Femur (tissue), 1 donor: ENCODE measurements at regions not wholly inside any gene's neighbourhood (a gene's known extent, or its start where the extent isn't known, plus 50 kb on each side); places are given as distances from the start of the nearest gene placed in this dataset.

Experiments used
- DNase-seq: peaks from one replicate; pipeline ENCODE4 v3.0.0-alpha.2; 2017

- no peak for DNase-seq
Measured at GRCh38 chr14:51307551-51307950, 67.5 kb downstream of the TMX1 start.

- DNase-seq = no peak
Measured at GRCh38 chr14:51308866-51309265, 68.8 kb downstream of the TMX1 start.

GRCh38 chr14:51310505-51310944 lies 70.5 kb downstream of the TMX1 start:
- peak; percentile 85 for DNase-seq

GRCh38 chr14:51314321-51315015 lies 74.4 kb downstream of the TMX1 start:
- no peak for DNase-seq

- no peak for DNase-seq
Measured at GRCh38 chr14:51317373-51317772, 77.3 kb downstream of the TMX1 start.

- no peak for DNase-seq
Measured at GRCh38 chr14:51318813-51319597, 79.0 kb downstream of the TMX1 start.

GRCh38 chr14:51321036-51321435 lies 81.0 kb downstream of the TMX1 start:
- DNase-seq = no peak

- DNase-seq = no peak
Measured at GRCh38 chr14:51323492-51323891, 83.4 kb downstream of the TMX1 start.

- no peak for DNase-seq
Measured at GRCh38 chr14:51327376-51327775, 87.3 kb downstream of the TMX1 start.

GRCh38 chr14:51328064-51328771 lies 88.2 kb downstream of the TMX1 start:
- DNase-seq = peak; percentile 81

GRCh38 chr14:51328772-51329353 lies 88.8 kb downstream of the TMX1 start:
- DNase-seq = peak; percentile 54

GRCh38 chr14:51331486-51332367 lies 91.7 kb downstream of the TMX1 start:
- DNase-seq = no peak

- DNase-seq = no peak
Measured at GRCh38 chr14:51333299-51333698, 93.3 kb downstream of the TMX1 start.

- no peak for DNase-seq
Measured at GRCh38 chr14:51333901-51334521, 94.0 kb downstream of the TMX1 start.

- DNase-seq = no peak
Measured at GRCh38 chr14:51334566-51334965, 94.5 kb downstream of the TMX1 start.

- DNase-seq = peak; percentile 64
Measured at GRCh38 chr14:51335531-51335930, 95.5 kb downstream of the TMX1 start.

GRCh38 chr14:51335961-51336723 lies 96.1 kb downstream of the TMX1 start:
- peak; percentile 64 for DNase-seq

- no peak for DNase-seq
Measured at GRCh38 chr14:51336734-51337133, 96.7 kb downstream of the TMX1 start.

GRCh38 chr14:51337520-51337919 lies 97.5 kb downstream of the TMX1 start:
- DNase-seq = no peak

GRCh38 chr14:51341338-51341737 lies 101.3 kb downstream of the TMX1 start:
- DNase-seq = no peak

- DNase-seq = no peak
Measured at GRCh38 chr14:51342226-51342625, 102.2 kb downstream of the TMX1 start.
